Transverse colon (tissue), 4 donors: ENCODE measurements at regions not wholly inside any gene's neighbourhood (a gene's known extent, or its start where the extent isn't known, plus 50 kb on each side); places are given as distances from the start of the nearest gene placed in this dataset.

ENCODE experiments used
- DNase-seq: peaks from one replicate; pipeline ENCODE4 v3.0.0-alpha.2; 2019
- H3K27ac ChIP-seq, 4 donors: fragments of 200-600 bp; sonication (generic); 2 replicates each; pipeline ENCODE4 v1.5.1; 2016 to 2018; ENCODE audit warnings: inconsistent platforms in 4 of 4
- H3K27me3 ChIP-seq: fragments of 200-600 bp; sonication (generic); 2 replicates; pipeline ENCODE4 v1.5.1; 2017; ENCODE audit warnings: inconsistent platforms
- H3K36me3 ChIP-seq, 4 donors: fragments of 200-600 bp; sonication (generic); 2 replicates each; pipeline ENCODE4 v1.5.1; 2017 to 2019; ENCODE audit warnings: inconsistent platforms in 4 of 4
- H3K4me1 ChIP-seq, 4 donors: fragments of 200-600 bp; sonication (generic); 2 replicates each; pipeline ENCODE4 v1.5.1; 2017 to 2020; ENCODE audit warnings: inconsistent platforms in 4 of 4
- H3K4me3 ChIP-seq, 4 donors: fragments of 200-600 bp; sonication (generic); 1 replicate in 1 of 4; 2 replicates in 3 of 4; pipeline versions ENCODE4 v1.5.1 to v1.6.1; 2017 to 2019; ENCODE audit warnings: inconsistent platforms in 4 of 4
- H3K9me3 ChIP-seq, 2 donors: fragments of 200-600 bp; sonication (generic); 2 replicates each; pipeline ENCODE4 v1.5.1; 2017 to 2019; ENCODE audit warnings: inconsistent platforms in 2 of 2
- EP300 ChIP-seq: sonication (generic); formaldehyde crosslinking; IDR thresholded peaks from one replicate; pipeline ENCODE4 v1.6.1; 2017; ENCODE audit warnings: antibody characterized with exemption, low read depth
- POLR2A ChIP-seq: fragments of 450-650 bp; IDR thresholded peaks from one replicate; pipeline ENCODE4 v1.6.1; 2016; ENCODE audit warnings: antibody characterized with exemption, mild to moderate bottlenecking, moderate library complexity
- POLR2AphosphoS5 ChIP-seq, 3 donors: sonication (generic); formaldehyde crosslinking; IDR thresholded peaks; one replicate each; pipeline ENCODE4 v1.6.1; 2016; ENCODE audit warnings: antibody characterized with exemption in 3 of 3
- WGBS, 2 donors: methylation state at CpG; one replicate each; pipeline ENCODE4 v1.1.5; 2018; ENCODE audit warnings: low coverage in 1 of 2; 5-methylcytosine and 5-hydroxymethylcytosine counted together
- in situ Hi-C, 4 donors: fragments of 200-750 bp; cut with MboI; loops; one replicate each; pipeline versions ENCODE4 v1.15.0 to v1.15.1; 2017; ENCODE audit warnings: low sequenced_read_pairs in 3 of 4, low pct_ligation_motif_present in 1 of 4, low pct_unique_long_range_greater_than_20kb in 1 of 4
- intact Hi-C: fragments of 100-400 bp; cut with DNase I; formaldehyde crosslinking; loops from one replicate; pipeline ENCODE4 v1.15.1; 2023; ENCODE audit warnings: low total_unique reads
- TF ChIP-seq, protein P1 (sequence below), 5 experiments: fragments of 200-600 bp in 3 of 5; fragments of 450-650 bp in 2 of 5; sonication (generic) in 3 of 5; IDR thresholded peaks; 1 replicate in 2 of 5; 2 replicates in 3 of 5; pipeline ENCODE4 v1.5.1; 2016 to 2017; ENCODE audit warnings: antibody characterized with exemption in 5 of 5, inconsistent platforms in 3 of 5, mild to moderate bottlenecking in 2 of 5, moderate library complexity in 1 of 5

DNA sequence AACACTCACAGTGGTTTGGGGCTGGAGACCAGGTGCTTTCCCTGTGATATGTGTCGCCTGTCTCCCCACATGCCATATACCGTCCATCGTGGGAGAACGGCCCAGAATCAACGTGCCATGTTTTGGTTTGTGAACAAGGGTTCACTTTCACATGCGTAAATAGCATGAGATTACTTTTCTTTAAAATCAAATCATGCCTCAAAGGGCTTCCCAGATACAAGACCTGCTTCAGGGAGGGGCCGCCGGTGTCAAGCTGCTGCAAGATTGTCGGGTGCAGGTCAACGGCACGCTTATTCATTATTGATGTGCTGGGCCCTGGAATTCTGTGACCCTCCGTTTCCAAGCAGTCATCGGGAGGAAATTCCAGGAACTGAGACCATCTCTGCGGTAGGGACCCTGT is 145.2 kb upstream of the RTL1 start:
- intact Hi-C loops (no loop called here), in situ Hi-C loops (no loop called here)
- no peak overlapping the region for H3K4me3 ChIP-seq
- no peaks in the 10 kb centered on the region for H3K9me3 ChIP-seq
- no peaks in the 10 kb centered on the region for H3K4me1 ChIP-seq
- H3K36me3 ChIP-seq: no peaks in the 10 kb centered on the region
- WGBS, 2 donors: 88% methylated on average over 14 of the region's 14 CpGs; no CpG with 5 or more reads in 1 of the 2 donors
- H3K27ac ChIP-seq: no peak overlapping the region
- TF ChIP-seq POLR2AphosphoS5 (IDR thresholded peaks at IDR 0.05) (no peak), EP300 (no peak), POLR2A (no peak)
- TF ChIP-seq, protein P1, sequence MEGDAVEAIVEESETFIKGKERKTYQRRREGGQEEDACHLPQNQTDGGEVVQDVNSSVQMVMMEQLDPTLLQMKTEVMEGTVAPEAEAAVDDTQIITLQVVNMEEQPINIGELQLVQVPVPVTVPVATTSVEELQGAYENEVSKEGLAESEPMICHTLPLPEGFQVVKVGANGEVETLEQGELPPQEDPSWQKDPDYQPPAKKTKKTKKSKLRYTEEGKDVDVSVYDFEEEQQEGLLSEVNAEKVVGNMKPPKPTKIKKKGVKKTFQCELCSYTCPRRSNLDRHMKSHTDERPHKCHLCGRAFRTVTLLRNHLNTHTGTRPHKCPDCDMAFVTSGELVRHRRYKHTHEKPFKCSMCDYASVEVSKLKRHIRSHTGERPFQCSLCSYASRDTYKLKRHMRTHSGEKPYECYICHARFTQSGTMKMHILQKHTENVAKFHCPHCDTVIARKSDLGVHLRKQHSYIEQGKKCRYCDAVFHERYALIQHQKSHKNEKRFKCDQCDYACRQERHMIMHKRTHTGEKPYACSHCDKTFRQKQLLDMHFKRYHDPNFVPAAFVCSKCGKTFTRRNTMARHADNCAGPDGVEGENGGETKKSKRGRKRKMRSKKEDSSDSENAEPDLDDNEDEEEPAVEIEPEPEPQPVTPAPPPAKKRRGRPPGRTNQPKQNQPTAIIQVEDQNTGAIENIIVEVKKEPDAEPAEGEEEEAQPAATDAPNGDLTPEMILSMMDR (IDR thresholded peaks at IDR 0.05): no peak
- no peaks in the 10 kb centered on the region for H3K27me3 ChIP-seq
- no peak for DNase-seq

DNA sequence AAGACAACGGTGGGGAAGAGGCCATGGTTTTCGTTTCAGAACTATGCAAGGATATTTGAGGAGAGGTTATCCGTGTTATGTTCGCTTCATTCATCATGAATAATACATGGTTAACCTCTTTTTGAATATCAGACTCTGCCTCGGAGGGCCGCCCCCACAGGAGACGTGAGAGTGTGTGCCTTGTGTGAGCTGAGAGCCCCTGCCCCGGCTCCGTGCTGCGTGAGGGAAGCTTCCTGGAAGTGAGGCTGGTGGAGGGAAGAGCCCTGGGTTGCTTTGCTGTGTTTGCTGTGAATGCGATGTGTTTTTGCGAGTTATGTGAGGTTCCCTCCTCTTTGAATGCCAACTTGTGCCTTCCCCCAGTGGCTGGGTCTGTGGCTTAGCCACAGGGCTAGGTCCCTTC is 146.0 kb upstream of the RTL1 start:
- 79% methylated on average over 12 of the region's 12 CpGs; no CpG with 5 or more reads in 1 of the 2 donors for WGBS, 2 donors
- H3K27me3 ChIP-seq: no peaks in the 10 kb centered on the region
- H3K27ac ChIP-seq: no peak overlapping the region
- intact Hi-C loops (no loop called here), in situ Hi-C loops (no loop called here)
- H3K4me1 ChIP-seq: no peaks in the 10 kb centered on the region
- no peaks in the 10 kb centered on the region for H3K9me3 ChIP-seq
- no peak for DNase-seq
- no peak overlapping the region for H3K4me3 ChIP-seq
- TF ChIP-seq POLR2AphosphoS5 (IDR thresholded peaks at IDR 0.05) (no peak), POLR2A (no peak), EP300 (no peak)
- TF ChIP-seq, protein P1 (IDR thresholded peaks at IDR 0.05): no peak
- H3K36me3 ChIP-seq: no peaks in the 10 kb centered on the region

DNA sequence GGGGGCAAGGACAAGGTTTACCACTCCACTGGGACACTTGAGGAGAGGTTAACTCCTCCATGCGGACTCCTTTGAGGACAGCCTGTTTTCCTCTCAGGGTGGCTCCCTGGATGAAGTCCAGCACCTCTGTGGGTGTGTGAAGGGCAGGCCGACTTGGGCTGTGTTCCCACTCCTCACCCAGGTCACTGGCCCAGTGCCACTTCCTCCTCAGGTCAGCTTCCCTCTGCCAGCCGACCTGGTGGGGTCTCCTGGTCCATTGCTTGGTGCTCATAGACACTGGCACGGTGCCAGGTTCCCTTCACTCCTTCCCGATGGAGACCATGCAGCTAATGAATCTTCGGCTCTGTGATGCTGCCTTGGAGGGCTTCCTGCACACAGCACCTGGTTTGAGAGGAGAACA is 146.4 kb upstream of the RTL1 start:
- H3K9me3 ChIP-seq: no peaks in the 10 kb centered on the region
- no peak for TF ChIP-seq EP300
- no peak for TF ChIP-seq POLR2AphosphoS5 (IDR thresholded peaks at IDR 0.05)
- TF ChIP-seq, protein P1 (IDR thresholded peaks at IDR 0.05): no peak
- no peak for TF ChIP-seq POLR2A
- H3K4me3 ChIP-seq: no peak overlapping the region
- in situ Hi-C loops (no loop called here), intact Hi-C loops (no loop called here)
- no peaks in the 10 kb centered on the region for H3K36me3 ChIP-seq
- H3K4me1 ChIP-seq: no peaks in the 10 kb centered on the region
- DNase-seq: no peak
- WGBS, 2 donors: 60 to 74% methylated on average over 2 to 6 of the region's 6 CpGs
- H3K27ac ChIP-seq: no peak overlapping the region
- H3K27me3 ChIP-seq: no peaks in the 10 kb centered on the region

DNA sequence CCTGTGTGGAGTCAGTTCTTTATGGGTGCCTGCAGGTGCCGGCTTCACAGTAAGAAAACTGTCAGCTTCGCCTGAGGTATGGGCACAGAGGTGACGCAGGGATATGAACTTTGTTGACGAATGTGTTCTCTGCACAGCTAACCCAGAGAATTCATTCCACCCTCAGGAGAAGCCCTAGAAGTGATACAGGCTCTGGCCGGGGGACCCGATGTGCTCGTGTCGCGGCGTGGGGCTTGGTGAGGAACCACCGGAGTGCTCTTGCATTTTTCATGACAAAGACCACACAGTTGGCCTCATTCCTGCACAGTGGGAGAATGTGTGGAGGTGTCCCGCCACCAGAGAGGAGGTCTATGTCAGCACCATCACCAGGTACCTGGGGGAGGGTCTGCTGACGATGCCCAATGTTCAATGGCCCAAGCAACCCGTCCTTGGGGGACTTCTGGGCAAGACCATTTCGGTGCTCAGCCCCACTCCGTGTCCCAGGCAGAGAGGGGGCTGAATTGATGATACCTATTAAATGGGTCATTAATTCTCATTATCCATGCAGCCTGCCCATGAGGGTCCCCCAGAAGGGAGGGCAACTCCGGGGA is 147.5 kb upstream of the RTL1 start:
- Histone ChIP-seq H3K27me3 (no peaks in the 10 kb centered on the region), H3K27ac (no peak overlapping the region), H3K4me1 (no peaks in the 10 kb centered on the region), H3K4me3 (no peak overlapping the region), H3K9me3 (no peaks in the 10 kb centered on the region), H3K36me3 (no peaks in the 10 kb centered on the region)
- TF ChIP-seq, protein P1 (IDR thresholded peaks at IDR 0.05): no peak
- no peak for TF ChIP-seq EP300
- no peak for TF ChIP-seq POLR2AphosphoS5 (IDR thresholded peaks at IDR 0.05)
- no peak for TF ChIP-seq POLR2A
- 83% methylated on average over 16 of the region's 17 CpGs; no CpG with 5 or more reads in 1 of the 2 donors for WGBS, 2 donors
- no peak for DNase-seq
- in situ Hi-C loops (no loop called here), intact Hi-C loops (no loop called here)
